GM23338 (cell line): ENCODE measurements at regions not wholly inside any gene's neighbourhood (a gene's known extent, or its start where the extent isn't known, plus 50 kb on each side); places are given as distances from the start of the nearest gene placed in this dataset.

Experiments
- CREB1 ChIP-seq: fragments of 250-450 bp; sonication (Bioruptor Pico); IDR thresholded peaks from 2 replicates; pipeline ENCODE4 v1.5.0; 2020; ENCODE audit warnings: low read depth, mild to moderate bottlenecking, moderate library complexity
- CTCF ChIP-seq, 2 experiments: fragments of 200-600 bp in 1 of 2; sonication (generic) in 1 of 2; conservative IDR thresholded peaks; 2 replicates each; pipeline versions ENCODE4 v1.5.1 to v1.6.1; 2016 to 2017; ENCODE audit warnings: antibody characterized with exemption in 2 of 2, low read depth in 2 of 2, mild to moderate bottlenecking in 2 of 2, moderate library complexity in 1 of 2
- ETS1 ChIP-seq: IDR thresholded peaks from 2 replicates; pipeline ENCODE4 v1.6.1; 2016; ENCODE audit warnings: antibody characterized with exemption
- EZH2 ChIP-seq: fragments of 200-600 bp; sonication (generic); IDR thresholded peaks from one replicate; pipeline ENCODE4 v1.8.0; 2017; ENCODE audit warnings: antibody characterized with exemption, mild to moderate bottlenecking, low read depth; ENCODE audit not compliant: unreplicated experiment
- EZH2phosphoT487 ChIP-seq: fragments of 200-600 bp; sonication (generic); IDR thresholded peaks from one replicate; pipeline ENCODE4 v1.8.1; 2018; ENCODE audit warnings: antibody characterized with exemption; ENCODE audit not compliant: unreplicated experiment
- JUNB ChIP-seq: IDR thresholded peaks from one replicate; pipeline ENCODE4 v1.6.1; 2016; ENCODE audit warnings: antibody characterized with exemption; ENCODE audit not compliant: unreplicated experiment
- POLR2AphosphoS5 ChIP-seq: IDR thresholded peaks from 2 replicates; pipeline ENCODE4 v1.6.1; 2016; ENCODE audit warnings: antibody characterized with exemption, low read depth
- REST ChIP-seq: IDR thresholded peaks from one replicate; pipeline ENCODE4 v1.6.1; 2018; ENCODE audit warnings: antibody characterized with exemption; ENCODE audit not compliant: unreplicated experiment
- STAT1 ChIP-seq: IDR thresholded peaks from one replicate; pipeline ENCODE4 v1.6.1; 2016; ENCODE audit warnings: antibody characterized with exemption; ENCODE audit not compliant: unreplicated experiment
- ZNF114 ChIP-seq: fragments of 250-450 bp; sonication (Bioruptor Pico); IDR thresholded peaks from 2 replicates; pipeline ENCODE4 v1.5.0; 2020; ENCODE audit warnings: mild to moderate bottlenecking, moderate library complexity

GRCh38 chr22:27186643-27187042, 529.3 kb downstream of the MIAT start:
- TF ChIP-seq POLR2AphosphoS5 (no peak), CTCF (conservative IDR thresholded peaks at IDR 0.05; ENCODE audit: low read depth in 2 of 2) (no peak), CREB1 (CRISPR knock-in tag) (no peak), JUNB (no peak), EZH2 (no peak), ETS1 (no peak), EZH2phosphoT487 (no peak), REST (no peak), ZNF114 (CRISPR knock-in tag) (no peak), STAT1 (no peak)
